ENCODE measurements at regions not wholly inside any gene's neighbourhood (a gene's known extent, or its start where the extent isn't known, plus 50 kb on each side); places are given as distances from the start of the nearest gene placed in this dataset.

GRCh38 chr2:125559186-125559585 is 1096.8 kb upstream of the GYPC start:
- Histone ChIP-seq H3K4me1 (ENCODE audit: control insufficient read depth in 4 of 4, insufficient read depth in 4 of 4, low read length in 3 of 4) (no peaks in the 10 kb centered on the region), H3K9ac (ENCODE audit: low read depth in 1 of 2, low read length in 2 of 2) (no peak overlapping the region), H3K9me3 (ENCODE audit: control insufficient read depth in 4 of 4, low read length in 3 of 4) (peaks cover 0 to 1% (median 0%) of the 10 kb centered on the region in 4 donors), H3K27ac (ENCODE audit: low read depth in 1 of 2, low read length in 2 of 2) (no peak overlapping the region), H3K36me3 (ENCODE audit: control insufficient read depth in 4 of 4, insufficient read depth in 3 of 4, low read depth in 1 of 4, low read length in 3 of 4) (no peaks in the 10 kb centered on the region), H3K27me3 (ENCODE audit: control insufficient read depth in 4 of 4, insufficient read depth in 4 of 4, low read length in 3 of 4) (no peaks in the 10 kb centered on the region), H3K4me3 (ENCODE audit: low read depth in 1 of 3, low read length in 3 of 3) (no peak overlapping the region)
- 81% methylated on average over 3 of the region's 3 CpGs for WGBS
- no peak for TF ChIP-seq EGR1 (IDR thresholded peaks at IDR 0.05; ENCODE audit: low read depth in 2 of 2)
- no peak for TF ChIP-seq MAX (IDR thresholded peaks at IDR 0.05)
- no peak for TF ChIP-seq YY1 (IDR thresholded peaks at IDR 0.05)
- no peak for TF ChIP-seq RAD21 (IDR thresholded peaks at IDR 0.05)
- no peak for TF ChIP-seq JUND (IDR thresholded peaks at IDR 0.05)
- no peak for TF ChIP-seq TAF1 (conservative IDR thresholded peaks at IDR 0.05)
- TF ChIP-seq RXRA (IDR thresholded peaks at IDR 0.05) = no peak
- TF ChIP-seq GABPA (IDR thresholded peaks at IDR 0.05 in 1 of 2, conservative IDR thresholded peaks at IDR 0.05 in 1 of 2) = no peak
- no peak for TF ChIP-seq CTCF (IDR thresholded peaks at IDR 0.05; ENCODE audit: low read depth, low read length, missing input control)
- TF ChIP-seq NR2F2 (IDR thresholded peaks at IDR 0.05) = no peak
- TF ChIP-seq ZBTB33 (IDR thresholded peaks at IDR 0.05) = no peak
- DNase-seq (ENCODE audit: low spot score) = no peak

DNA sequence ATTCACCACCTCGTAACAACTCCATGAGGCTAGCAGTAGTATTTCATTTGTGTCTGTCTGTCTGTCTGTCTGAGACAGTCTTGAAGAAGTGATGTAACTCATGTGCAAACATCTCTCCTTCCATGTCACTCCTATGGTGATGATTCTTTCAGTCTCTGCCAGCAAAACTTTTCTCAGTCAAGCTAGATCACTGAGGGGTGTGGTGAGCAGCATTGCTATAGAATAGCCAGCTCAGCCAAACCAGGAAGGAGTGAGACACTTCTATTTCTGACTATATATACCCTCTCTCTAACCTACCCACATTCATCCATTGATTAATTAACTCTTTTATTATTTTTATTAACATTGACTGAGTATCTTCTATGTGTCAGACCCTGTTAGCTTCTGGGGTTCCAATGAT is 1095.1 kb upstream of the GYPC start:
- Histone ChIP-seq H3K36me3 (ENCODE audit: control insufficient read depth in 4 of 4, insufficient read depth in 3 of 4, low read depth in 1 of 4, low read length in 3 of 4) (no peaks in the 10 kb centered on the region), H3K27ac (ENCODE audit: low read depth in 1 of 2, low read length in 2 of 2) (no peak overlapping the region), H3K27me3 (ENCODE audit: control insufficient read depth in 4 of 4, insufficient read depth in 4 of 4, low read length in 3 of 4) (no peaks in the 10 kb centered on the region), H3K4me1 (ENCODE audit: control insufficient read depth in 4 of 4, insufficient read depth in 4 of 4, low read length in 3 of 4) (no peaks in the 10 kb centered on the region), H3K4me3 (ENCODE audit: low read depth in 1 of 3, low read length in 3 of 3) (no peak overlapping the region), H3K9ac (ENCODE audit: low read depth in 1 of 2, low read length in 2 of 2) (no peak overlapping the region), H3K9me3 (ENCODE audit: control insufficient read depth in 4 of 4, low read length in 3 of 4) (no peaks in the 10 kb centered on the region)
- TF ChIP-seq CTCF (IDR thresholded peaks at IDR 0.05; ENCODE audit: low read depth, low read length, missing input control) (no peak), EGR1 (IDR thresholded peaks at IDR 0.05; ENCODE audit: low read depth in 2 of 2) (no peak), FOXA1 (IDR thresholded peaks at IDR 0.05) (no peak), JUND (IDR thresholded peaks at IDR 0.05) (no peak), RXRA (IDR thresholded peaks at IDR 0.05) (no peak), FOXA2 (IDR thresholded peaks at IDR 0.05) (no peak), NR2F2 (IDR thresholded peaks at IDR 0.05) (no peak), SP1 (IDR thresholded peaks at IDR 0.05) (no peak)
- whole genome bisulfite sequencing = 53% methylated on average over 1 of the region's 1 CpG
- DNase-seq (ENCODE audit: low spot score) = no peak
